HT1080 (cell line): ENCODE measurements at regions not wholly inside any gene's neighbourhood (a gene's known extent, or its start where the extent isn't known, plus 50 kb on each side); places are given as distances from the start of the nearest gene placed in this dataset.

Experiments used
- DNase-seq: peaks from one replicate; pipeline ENCODE4 v3.0.0-alpha.2; 2015; ENCODE audit warnings: low read depth

GRCh38 chr16:79982862-79983261 is 382.3 kb upstream of the MAF start:
- DNase-seq: no peak

GRCh38 chr16:79982361-79982760 is 381.8 kb upstream of the MAF start:
- DNase-seq: no peak

GRCh38 chr16:79981814-79982213 is 381.3 kb upstream of the MAF start:
- DNase-seq: no peak

GRCh38 chr16:79980650-79981521 is 380.3 kb upstream of the MAF start:
- DNase-seq: peak; percentile 55

- DNase-seq: no peak
These were observed 377.7 kb upstream of the MAF start for GRCh38 chr16:79977940-79978836.

GRCh38 chr16:79973320-79973719 is 372.8 kb upstream of the MAF start:
- DNase-seq: no peak

GRCh38 chr16:79972053-79972704 is 371.6 kb upstream of the MAF start:
- DNase-seq: peak; percentile 11

GRCh38 chr16:79971237-79971572 is 370.7 kb upstream of the MAF start:
- DNase-seq: no peak

GRCh38 chr16:79970551-79971236 is 370.2 kb upstream of the MAF start:
- DNase-seq: peak; percentile 37

- DNase-seq: no peak
These were observed 369.6 kb upstream of the MAF start for GRCh38 chr16:79970087-79970486.

- DNase-seq: no peak
These were observed 368.9 kb upstream of the MAF start for GRCh38 chr16:79969458-79969857.

- no peak for DNase-seq
These were observed 365.7 kb upstream of the MAF start for GRCh38 chr16:79966226-79966625.

- no peak for DNase-seq
These were observed 365.2 kb upstream of the MAF start for GRCh38 chr16:79965718-79966117.

GRCh38 chr16:79964104-79964503 is 363.6 kb upstream of the MAF start:
- DNase-seq: no peak

- DNase-seq: no peak
These were observed 362.4 kb upstream of the MAF start for GRCh38 chr16:79962962-79963361.

- DNase-seq: no peak
These were observed 358.7 kb upstream of the MAF start for GRCh38 chr16:79959226-79959625.

- DNase-seq: no peak
These were observed 354.6 kb upstream of the MAF start for GRCh38 chr16:79954921-79955705.

- no peak for DNase-seq
These were observed 350.6 kb upstream of the MAF start for GRCh38 chr16:79950932-79951719.

GRCh38 chr16:79949417-79949816 is 348.9 kb upstream of the MAF start:
- no peak for DNase-seq

- DNase-seq: no peak
These were observed 347.2 kb upstream of the MAF start for GRCh38 chr16:79947771-79948170.
